ENCODE measurements at regions not wholly inside any gene's neighbourhood (a gene's known extent, or its start where the extent isn't known, plus 50 kb on each side); places are given as distances from the start of the nearest gene placed in this dataset.

DNA sequence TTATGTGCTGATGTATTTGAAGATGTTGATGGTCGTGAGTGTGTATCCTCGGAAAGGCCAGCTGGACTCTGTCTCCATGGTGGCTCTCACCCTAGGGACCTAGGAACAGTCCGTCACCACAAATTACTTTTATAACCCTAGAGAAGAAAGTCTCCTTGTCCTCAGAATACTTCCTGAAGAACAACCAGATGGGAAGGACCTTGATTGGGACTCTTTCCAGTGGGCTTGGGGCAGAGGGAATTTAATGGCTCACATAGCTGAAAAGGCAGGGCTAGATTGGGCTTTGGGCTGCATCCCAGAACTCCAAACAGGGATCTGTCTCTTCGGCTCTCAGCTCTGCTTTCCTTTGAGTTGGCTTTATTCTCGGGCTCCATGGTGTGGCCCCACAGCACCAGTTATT, 90.8 kb downstream of the TBX19 start:
- no peak for DNase-seq (ENCODE audit: low spot score)
- Histone ChIP-seq H3K4me2 (ENCODE audit: low read length) (no peak overlapping the region), H3K36me3 (ENCODE audit: insufficient read depth, low read length) (no peaks in the 10 kb centered on the region), H3K9me2 (ENCODE audit: insufficient read depth, low read length) (no peaks in the 10 kb centered on the region), H3K4me1 (ENCODE audit: insufficient read depth, low read length, poor library complexity, severe bottlenecking) (no peaks in the 10 kb centered on the region), H3K27ac (ENCODE audit: low read depth, low read length, poor library complexity, severe bottlenecking) (no peak overlapping the region), H3K9me3 (ENCODE audit: low read length) (no peaks in the 10 kb centered on the region), H2AFZ (ENCODE audit: low read length) (no peak overlapping the region), H3K4me3 (ENCODE audit: low read depth, low read length, poor library complexity, severe bottlenecking) (no peak overlapping the region), H4K20me1 (ENCODE audit: insufficient read depth, low read length) (no peaks in the 10 kb centered on the region), H3K79me2 (ENCODE audit: insufficient read depth, low read depth, low read length) (no peaks in the 10 kb centered on the region)
- no peak for TF ChIP-seq EZH2phosphoT487 (IDR thresholded peaks at IDR 0.05; ENCODE audit: borderline replicate concordance, low read depth, low read length)
- TF ChIP-seq, protein P1, sequence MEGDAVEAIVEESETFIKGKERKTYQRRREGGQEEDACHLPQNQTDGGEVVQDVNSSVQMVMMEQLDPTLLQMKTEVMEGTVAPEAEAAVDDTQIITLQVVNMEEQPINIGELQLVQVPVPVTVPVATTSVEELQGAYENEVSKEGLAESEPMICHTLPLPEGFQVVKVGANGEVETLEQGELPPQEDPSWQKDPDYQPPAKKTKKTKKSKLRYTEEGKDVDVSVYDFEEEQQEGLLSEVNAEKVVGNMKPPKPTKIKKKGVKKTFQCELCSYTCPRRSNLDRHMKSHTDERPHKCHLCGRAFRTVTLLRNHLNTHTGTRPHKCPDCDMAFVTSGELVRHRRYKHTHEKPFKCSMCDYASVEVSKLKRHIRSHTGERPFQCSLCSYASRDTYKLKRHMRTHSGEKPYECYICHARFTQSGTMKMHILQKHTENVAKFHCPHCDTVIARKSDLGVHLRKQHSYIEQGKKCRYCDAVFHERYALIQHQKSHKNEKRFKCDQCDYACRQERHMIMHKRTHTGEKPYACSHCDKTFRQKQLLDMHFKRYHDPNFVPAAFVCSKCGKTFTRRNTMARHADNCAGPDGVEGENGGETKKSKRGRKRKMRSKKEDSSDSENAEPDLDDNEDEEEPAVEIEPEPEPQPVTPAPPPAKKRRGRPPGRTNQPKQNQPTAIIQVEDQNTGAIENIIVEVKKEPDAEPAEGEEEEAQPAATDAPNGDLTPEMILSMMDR (conservative IDR thresholded peaks at IDR 0.05; ENCODE audit: low read length), result no peak
- ChIA-PET POLR2A (interaction anchor here (0.6 to 1.9 kb wide), 2 partner anchors 12 to 764 kb away, joined by 4 to 6 read pairs; no protein-coding TSS in a partner anchor), CTCF (ENCODE audit: unreplicated experiment) (no interaction called here)
- intact Hi-C loops (cut with micrococcal nuclease; ENCODE audit: unreplicated experiment), result no loop called here
- BruUV-seq (replicated peaks), result no TSS peak

DNA sequence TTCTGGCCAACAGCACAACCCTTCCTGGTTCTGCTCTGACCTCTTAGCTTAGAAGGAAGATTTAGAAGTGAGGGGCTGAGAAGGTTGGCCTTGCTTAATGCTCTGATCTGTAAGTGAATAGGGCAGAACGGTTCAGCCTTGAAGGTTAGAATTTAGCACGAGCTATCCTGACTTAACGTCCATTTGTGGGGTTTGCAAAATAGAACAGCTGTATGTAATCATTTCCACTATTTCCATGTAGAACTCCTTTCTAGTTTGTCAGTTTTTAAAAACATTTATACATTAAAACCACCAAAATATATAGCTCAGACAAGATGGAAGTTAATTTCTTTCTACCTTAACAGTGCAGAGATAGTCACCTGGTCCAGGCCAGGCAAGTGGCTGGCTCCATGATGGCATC, 89.9 kb downstream of the TBX19 start:
- H3K4me3 ChIP-seq (ENCODE audit: low read depth, low read length, poor library complexity, severe bottlenecking), result no peak overlapping the region
- CTCF ChIA-PET (ENCODE audit: unreplicated experiment), result no interaction called here
- intact Hi-C loops (cut with micrococcal nuclease; ENCODE audit: unreplicated experiment), result no loop called here
- no TSS peak for BruUV-seq (replicated peaks)
- H3K79me2 ChIP-seq (ENCODE audit: insufficient read depth, low read depth, low read length), result no peaks in the 10 kb centered on the region
- no peaks in the 10 kb centered on the region for H3K9me3 ChIP-seq (ENCODE audit: low read length)
- POLR2A ChIA-PET, result interaction anchor here (1.9 kb wide), 1 partner anchor 13 kb away, joined by 4 read pairs; no protein-coding TSS in a partner anchor
- no peak overlapping the region for H2AFZ ChIP-seq (ENCODE audit: low read length)
- H3K36me3 ChIP-seq (ENCODE audit: insufficient read depth, low read length), result no peaks in the 10 kb centered on the region
- no peaks in the 10 kb centered on the region for H3K4me1 ChIP-seq (ENCODE audit: insufficient read depth, low read length, poor library complexity, severe bottlenecking)
- no peaks in the 10 kb centered on the region for H4K20me1 ChIP-seq (ENCODE audit: insufficient read depth, low read length)
- H3K9me2 ChIP-seq (ENCODE audit: insufficient read depth, low read length), result no peaks in the 10 kb centered on the region
- DNase-seq (ENCODE audit: low spot score), result no peak
- H3K4me2 ChIP-seq (ENCODE audit: low read length), result no peak overlapping the region
- TF ChIP-seq, protein P1 (conservative IDR thresholded peaks at IDR 0.05; ENCODE audit: low read length), result no peak
- no peak for TF ChIP-seq EZH2phosphoT487 (IDR thresholded peaks at IDR 0.05; ENCODE audit: borderline replicate concordance, low read depth, low read length)
- H3K27ac ChIP-seq (ENCODE audit: low read depth, low read length, poor library complexity, severe bottlenecking), result no peak overlapping the region

DNA sequence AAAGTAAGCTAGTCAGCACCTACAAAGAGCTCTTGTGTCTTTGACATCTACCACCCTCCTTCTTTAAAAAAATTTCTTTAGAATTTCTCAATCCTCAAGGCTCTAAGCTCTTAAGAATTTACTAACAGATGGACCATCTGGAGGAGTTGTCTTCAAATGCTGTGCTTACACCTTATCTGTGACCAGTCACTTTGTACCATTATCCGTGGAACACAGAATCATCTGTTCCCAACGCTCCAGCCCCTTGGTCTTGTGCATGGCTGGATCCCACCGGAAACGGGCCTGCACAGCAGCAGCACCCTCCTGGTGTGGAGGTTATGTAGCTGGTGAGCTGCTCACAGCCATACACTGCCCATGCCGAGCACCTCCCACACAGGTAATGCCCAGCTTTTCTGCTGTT, 89.0 kb downstream of the TBX19 start:
- DNase-seq (ENCODE audit: low spot score), result no peak
- no peak for TF ChIP-seq EZH2phosphoT487 (IDR thresholded peaks at IDR 0.05; ENCODE audit: borderline replicate concordance, low read depth, low read length)
- TF ChIP-seq, protein P1 (conservative IDR thresholded peaks at IDR 0.05; ENCODE audit: low read length), result no peak
- Histone ChIP-seq H3K4me2 (ENCODE audit: low read length) (no peak overlapping the region), H2AFZ (ENCODE audit: low read length) (no peak overlapping the region), H3K27ac (ENCODE audit: low read depth, low read length, poor library complexity, severe bottlenecking) (no peak overlapping the region), H3K4me1 (ENCODE audit: insufficient read depth, low read length, poor library complexity, severe bottlenecking) (no peaks in the 10 kb centered on the region), H3K36me3 (ENCODE audit: insufficient read depth, low read length) (no peaks in the 10 kb centered on the region), H4K20me1 (ENCODE audit: insufficient read depth, low read length) (no peaks in the 10 kb centered on the region), H3K9me3 (ENCODE audit: low read length) (no peaks in the 10 kb centered on the region), H3K4me3 (ENCODE audit: low read depth, low read length, poor library complexity, severe bottlenecking) (no peak overlapping the region), H3K79me2 (ENCODE audit: insufficient read depth, low read depth, low read length) (no peaks in the 10 kb centered on the region), H3K9me2 (ENCODE audit: insufficient read depth, low read length) (no peaks in the 10 kb centered on the region)
- ChIA-PET CTCF (ENCODE audit: unreplicated experiment) (no interaction called here), POLR2A (interaction anchor here (1.9 kb wide), 1 partner anchor 14 kb away, joined by 4 read pairs; no protein-coding TSS in a partner anchor)
- intact Hi-C loops (cut with micrococcal nuclease; ENCODE audit: unreplicated experiment), result no loop called here
- BruUV-seq (replicated peaks), result no TSS peak

Data from OCI-LY7 (cell line).